ENCODE measurements at regions not wholly inside any gene's neighbourhood (a gene's known extent, or its start where the extent isn't known, plus 50 kb on each side); places are given as distances from the start of the nearest gene placed in this dataset.

- TF ChIP-seq ZNF623 (tag by site-specific recombination; IDR thresholded peaks at IDR 0.05) (no peak), ZNF792 (tag by site-specific recombination; IDR thresholded peaks at IDR 0.05) (no peak), ZNF19 (tag by site-specific recombination; IDR thresholded peaks at IDR 0.05; ENCODE audit: low read depth) (no peak), ZNF624 (tag by site-specific recombination; IDR thresholded peaks at IDR 0.05) (no peak), ZBTB26 (tag by site-specific recombination; optimal IDR thresholded peaks at IDR 0.05) (no peak), ZBTB20 (tag by site-specific recombination; IDR thresholded peaks at IDR 0.05) (no peak), ZNF549 (tag by site-specific recombination; IDR thresholded peaks at IDR 0.05) (no peak), ZNF133 (tag by site-specific recombination; IDR thresholded peaks at IDR 0.05) (no peak), ZNF521 (tag by site-specific recombination; IDR thresholded peaks at IDR 0.05) (no peak), ZSCAN18 (tag by site-specific recombination; IDR thresholded peaks at IDR 0.05) (no peak)
Measured at GRCh38 chr1:60136395-60136794, 62.8 kb upstream of the C1orf87 start (continued).

- no peaks in the 10 kb centered on the region for H3K36me3 ChIP-seq (ENCODE audit: control insufficient read depth in 2 of 2, insufficient read depth in 1 of 2, low read length in 2 of 2)
- CTCF ChIA-PET: no interaction called here
- no peak overlapping the region for H3K4me3 ChIP-seq (ENCODE audit: low read depth, low read length)
- POLR2A ChIA-PET: no interaction called here
- H3K9me3 ChIP-seq (ENCODE audit: control insufficient read depth, insufficient read depth, low read depth, low read length): no peaks in the 10 kb centered on the region
- H3K27ac ChIP-seq (ENCODE audit: extremely low read depth, low read depth, low read length): no peak overlapping the region
- H3K4me1 ChIP-seq (ENCODE audit: control insufficient read depth, insufficient read depth, low read length): no peaks in the 10 kb centered on the region
- TF ChIP-seq PRDM1 (tag by site-specific recombination; IDR thresholded peaks at IDR 0.05) (no peak), SETDB1 (IDR thresholded peaks at IDR 0.05; ENCODE audit: insufficient read length, low read length) (no peak), ZEB2 (tag by site-specific recombination; IDR thresholded peaks at IDR 0.05) (no peak), ZNF558 (tag by site-specific recombination; IDR thresholded peaks at IDR 0.05) (no peak), KLF10 (tag by site-specific recombination; IDR thresholded peaks at IDR 0.05) (no peak), ZNF704 (tag by site-specific recombination; IDR thresholded peaks at IDR 0.05) (no peak), ZNF280C (tag by site-specific recombination; IDR thresholded peaks at IDR 0.05) (no peak), ZNF677 (tag by site-specific recombination; IDR thresholded peaks at IDR 0.05) (no peak), MZF1 (tag by site-specific recombination; IDR thresholded peaks at IDR 0.05; ENCODE audit: borderline replicate concordance) (no peak), ZNF785 (tag by site-specific recombination; IDR thresholded peaks at IDR 0.05) (no peak), ZNF645 (tag by site-specific recombination; IDR thresholded peaks at IDR 0.05) (no peak), BCL6B (tag by site-specific recombination; IDR thresholded peaks at IDR 0.05) (no peak), ZBTB49 (tag by site-specific recombination; IDR thresholded peaks at IDR 0.05; ENCODE audit: low read depth) (no peak), ZNF148 (tag by site-specific recombination; IDR thresholded peaks at IDR 0.05; ENCODE audit: borderline replicate concordance) (no peak)
Measured at GRCh38 chr1:60134716-60135115, 61.1 kb upstream of the C1orf87 start.

Measured in HEK293 (cell line).